GM19035 (cell line): ENCODE measurements at regions not wholly inside any gene's neighbourhood (a gene's known extent, or its start where the extent isn't known, plus 50 kb on each side); places are given as distances from the start of the nearest gene placed in this dataset.

Source experiments
- ATAC-seq: cut with Tn5 transposase; IDR thresholded peaks from one replicate; pipeline ENCODE4 v1.9.1; 2021; ENCODE audit not compliant: unreplicated experiment

GRCh38 chr3:157639756-157640426, 136.7 kb upstream of the VEPH1 start:
- ATAC-seq = no peak

GRCh38 chr3:157637866-157638265, 134.7 kb upstream of the VEPH1 start:
- ATAC-seq = no peak

GRCh38 chr3:157633241-157633640, 130.0 kb upstream of the VEPH1 start:
- ATAC-seq = no peak

- no peak for ATAC-seq
These were observed 128.9 kb upstream of the VEPH1 start for GRCh38 chr3:157632075-157632474.

GRCh38 chr3:157631478-157631877, 128.3 kb upstream of the VEPH1 start:
- ATAC-seq = no peak

- ATAC-seq = no peak
These were observed 123.6 kb upstream of the VEPH1 start for GRCh38 chr3:157626817-157627216.

GRCh38 chr3:157624801-157625200, 121.6 kb upstream of the VEPH1 start:
- ATAC-seq = no peak

- ATAC-seq = no peak
These were observed 115.7 kb upstream of the VEPH1 start for GRCh38 chr3:157618886-157619285.

GRCh38 chr3:157618075-157618760, 115.0 kb upstream of the VEPH1 start:
- ATAC-seq = peak; percentile 78

- ATAC-seq = no peak
These were observed 111.7 kb upstream of the VEPH1 start for GRCh38 chr3:157614896-157615295.

GRCh38 chr3:157611536-157612076, 108.4 kb upstream of the VEPH1 start:
- no peak for ATAC-seq

GRCh38 chr3:157610876-157611535, 107.8 kb upstream of the VEPH1 start:
- no peak for ATAC-seq

GRCh38 chr3:157607826-157608405, 104.7 kb upstream of the VEPH1 start:
- ATAC-seq = no peak

- ATAC-seq = peak; percentile 8
These were observed 103.6 kb upstream of the VEPH1 start for GRCh38 chr3:157606852-157607197.

- ATAC-seq = peak; percentile 96
These were observed 103.0 kb upstream of the VEPH1 start for GRCh38 chr3:157606011-157606851.

GRCh38 chr3:157605356-157605755, 102.1 kb upstream of the VEPH1 start:
- no peak for ATAC-seq

- no peak for ATAC-seq
These were observed 99.2 kb upstream of the VEPH1 start for GRCh38 chr3:157602424-157602823.

GRCh38 chr3:157595259-157595658, 92.0 kb upstream of the VEPH1 start:
- ATAC-seq = no peak

- no peak for ATAC-seq
These were observed 91.2 kb upstream of the VEPH1 start for GRCh38 chr3:157594413-157594812.

GRCh38 chr3:157592769-157593168, 89.6 kb upstream of the VEPH1 start:
- no peak for ATAC-seq

GRCh38 chr3:157590273-157590672, 87.1 kb upstream of the VEPH1 start:
- ATAC-seq = no peak
